Kidney (tissue), 13 donors: ENCODE measurements at regions not wholly inside any gene's neighbourhood (a gene's known extent, or its start where the extent isn't known, plus 50 kb on each side); places are given as distances from the start of the nearest gene placed in this dataset.

Experiments used
- DNase-seq, 5 donors: peaks; one replicate each; pipeline ENCODE4 v3.0.0-alpha.2; 2013 to 2020
- FAIRE-seq: peaks from 2 replicates; lab custom pipeline; 2012; peaks lifted over from hg19 to GRCh38; lab: Jason Lieb, UNC
- H3K27ac ChIP-seq, 2 donors: one replicate each; pipeline ENCODE4 v1.7.0; 2013; ENCODE audit warnings: low read depth in 2 of 2, low read length in 2 of 2, inconsistent platforms in 1 of 2
- H3K27me3 ChIP-seq: one replicate; pipeline ENCODE4 v1.7.1; 2013; ENCODE audit warnings: low read length, inconsistent platforms; ENCODE audit not compliant: control insufficient read depth, insufficient read depth
- H3K36me3 ChIP-seq, 3 donors: one replicate each; pipeline versions ENCODE4 v1.7.0 to v1.7.1; 2013; ENCODE audit warnings: low read length in 3 of 3, control low read depth in 1 of 3, inconsistent platforms in 1 of 3; ENCODE audit not compliant: insufficient read depth in 3 of 3, control insufficient read depth in 2 of 3
- H3K4me1 ChIP-seq, 3 donors: one replicate each; pipeline versions ENCODE4 v1.7.0 to v1.7.1; 2013; ENCODE audit warnings: low read length in 3 of 3, inconsistent platforms in 1 of 3, low read depth in 1 of 3; ENCODE audit not compliant: control insufficient read depth in 2 of 3, insufficient read depth in 2 of 3
- H3K4me3 ChIP-seq, 3 donors: one replicate each; pipeline versions ENCODE4 v1.7.0 to v1.8.1; 2013; ENCODE audit warnings: low read length in 3 of 3, control low read depth in 1 of 3, inconsistent platforms in 1 of 3
- H3K9ac ChIP-seq, 3 donors: one replicate each; pipeline versions ENCODE4 v1.7.0 to v1.7.1; 2013; ENCODE audit warnings: low read length in 3 of 3, control low read depth in 1 of 3, inconsistent platforms in 1 of 3
- H3K9me3 ChIP-seq, 3 donors: one replicate each; pipeline versions ENCODE4 v1.7.0 to v1.7.1; 2013; ENCODE audit warnings: low read length in 3 of 3, control low read depth in 1 of 3, inconsistent platforms in 1 of 3; ENCODE audit not compliant: control insufficient read depth in 2 of 3, insufficient read depth in 1 of 3
- intact Hi-C: fragments of 100-400 bp; cut with DNase I; formaldehyde crosslinking; loops from one replicate; pipeline ENCODE4 v1.11.1; 2022
- TF ChIP-seq, protein P1 (sequence below): IDR thresholded peaks from 3 replicates; pipeline ENCODE4 v1.5.1; 2012; ENCODE audit warnings: mild to moderate bottlenecking, moderate library complexity, borderline replicate concordance; ENCODE audit not compliant: insufficient read depth; ENCODE audit errors: extremely low read depth
- donor health status: control.
- donor health status: control.
- donor health status: control.
- donor health status: control.
- donor health status: control.
- donor health status: DM: yes; HTN: yes; CAD: no.
- donor health status: Normal renal cell carcinoma (clear cell type).

DNA sequence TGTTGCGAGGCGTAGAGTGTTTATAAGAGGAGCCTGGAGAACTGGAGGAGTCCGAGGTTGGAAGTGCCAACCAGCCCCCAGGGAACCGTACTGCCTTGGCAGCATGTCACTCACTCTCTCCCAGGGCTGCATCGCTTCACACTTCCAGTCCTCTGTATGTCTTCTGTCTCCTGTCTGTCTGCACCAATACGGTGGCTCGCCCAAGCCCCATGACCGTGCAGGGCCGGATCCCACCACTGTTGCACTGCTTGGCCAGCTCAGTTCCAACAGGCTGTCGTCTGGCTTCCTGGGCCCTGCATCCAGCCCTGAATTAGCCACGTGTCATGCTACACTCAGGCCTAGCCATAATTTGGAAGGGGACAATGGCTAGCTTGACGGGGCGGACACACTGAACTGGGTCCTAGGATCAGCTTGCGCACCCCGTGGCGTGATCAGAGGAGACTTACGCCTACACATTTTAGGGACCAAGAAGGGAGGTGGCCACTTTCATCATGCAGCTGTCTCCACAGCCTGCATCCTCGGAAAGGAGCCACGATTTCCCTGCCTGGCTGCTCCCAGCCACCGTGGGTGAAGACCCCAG is 147.1 kb downstream of the URI1 start:
- H3K36me3 ChIP-seq, result no peaks in the 10 kb centered on the region
- FAIRE-seq (no peak), DNase-seq (peak in 1 of 5 donors; percentile 46)
- no peaks in the 10 kb centered on the region for H3K4me1 ChIP-seq
- TF ChIP-seq, protein P1, sequence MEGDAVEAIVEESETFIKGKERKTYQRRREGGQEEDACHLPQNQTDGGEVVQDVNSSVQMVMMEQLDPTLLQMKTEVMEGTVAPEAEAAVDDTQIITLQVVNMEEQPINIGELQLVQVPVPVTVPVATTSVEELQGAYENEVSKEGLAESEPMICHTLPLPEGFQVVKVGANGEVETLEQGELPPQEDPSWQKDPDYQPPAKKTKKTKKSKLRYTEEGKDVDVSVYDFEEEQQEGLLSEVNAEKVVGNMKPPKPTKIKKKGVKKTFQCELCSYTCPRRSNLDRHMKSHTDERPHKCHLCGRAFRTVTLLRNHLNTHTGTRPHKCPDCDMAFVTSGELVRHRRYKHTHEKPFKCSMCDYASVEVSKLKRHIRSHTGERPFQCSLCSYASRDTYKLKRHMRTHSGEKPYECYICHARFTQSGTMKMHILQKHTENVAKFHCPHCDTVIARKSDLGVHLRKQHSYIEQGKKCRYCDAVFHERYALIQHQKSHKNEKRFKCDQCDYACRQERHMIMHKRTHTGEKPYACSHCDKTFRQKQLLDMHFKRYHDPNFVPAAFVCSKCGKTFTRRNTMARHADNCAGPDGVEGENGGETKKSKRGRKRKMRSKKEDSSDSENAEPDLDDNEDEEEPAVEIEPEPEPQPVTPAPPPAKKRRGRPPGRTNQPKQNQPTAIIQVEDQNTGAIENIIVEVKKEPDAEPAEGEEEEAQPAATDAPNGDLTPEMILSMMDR, result no peak
- no peak overlapping the region for H3K4me3 ChIP-seq
- no peaks in the 10 kb centered on the region for H3K27me3 ChIP-seq
- H3K9ac ChIP-seq, result no peak overlapping the region
- intact Hi-C loops, result no loop called here
- H3K9me3 ChIP-seq, result no peaks in the 10 kb centered on the region
- no peak overlapping the region for H3K27ac ChIP-seq

DNA sequence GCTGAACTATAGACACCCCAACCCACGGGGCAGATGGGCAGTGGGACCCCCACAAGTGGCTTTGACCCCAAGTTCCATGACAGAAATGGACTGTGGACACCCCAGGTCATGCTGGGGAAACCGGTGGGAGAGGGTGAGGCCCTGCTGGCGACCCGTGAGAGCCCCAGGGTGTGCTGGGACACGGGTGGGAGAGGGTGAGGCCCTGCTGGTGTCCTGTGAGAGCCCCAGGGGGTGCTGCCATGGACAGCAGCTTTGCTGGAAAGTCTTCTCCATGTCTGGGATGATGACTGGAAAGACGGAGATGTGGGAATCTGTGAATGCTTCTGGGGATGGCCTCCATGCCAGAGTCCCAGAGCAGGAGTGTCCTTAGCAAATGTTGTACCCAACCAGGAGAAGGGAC is 148.4 kb downstream of the URI1 start:
- Histone ChIP-seq H3K9ac (no peak overlapping the region), H3K27ac (no peak overlapping the region), H3K27me3 (no peaks in the 10 kb centered on the region), H3K36me3 (no peaks in the 10 kb centered on the region), H3K4me3 (no peak overlapping the region), H3K4me1 (no peaks in the 10 kb centered on the region), H3K9me3 (no peaks in the 10 kb centered on the region)
- intact Hi-C loops, result no loop called here
- peak in 1 of 5 donors; percentile 45 for DNase-seq
- no peak for FAIRE-seq
- TF ChIP-seq, protein P1, result no peak

DNA sequence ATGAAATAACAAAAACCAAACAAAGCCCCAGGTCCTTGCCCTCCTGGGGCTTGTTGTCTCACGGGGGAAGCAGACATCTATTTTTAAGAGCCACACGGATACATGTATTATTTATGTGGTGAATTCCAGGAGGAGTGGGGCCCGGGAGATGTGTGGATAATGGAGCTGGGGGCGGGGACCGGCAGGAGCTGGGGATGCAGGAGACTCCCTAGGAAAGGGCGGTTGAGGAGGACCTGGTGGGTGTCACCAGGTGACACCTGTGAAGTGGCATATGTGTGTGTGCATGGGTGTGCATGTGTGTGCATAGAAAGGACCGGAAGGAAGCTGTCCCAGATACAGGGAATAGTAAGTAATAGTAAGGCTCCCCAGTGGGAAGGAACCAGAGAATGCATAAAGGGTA is 148.9 kb downstream of the URI1 start:
- FAIRE-seq, result no peak

More for the DNA sequence above, 148.9 kb downstream of the URI1 start:
- Histone ChIP-seq H3K9me3 (no peaks in the 10 kb centered on the region), H3K4me1 (no peaks in the 10 kb centered on the region), H3K27me3 (no peaks in the 10 kb centered on the region), H3K9ac (no peak overlapping the region), H3K36me3 (no peaks in the 10 kb centered on the region), H3K4me3 (no peak overlapping the region), H3K27ac (no peak overlapping the region)
- intact Hi-C loops, result no loop called here
- TF ChIP-seq, protein P1, result no peak
- peak in 1 of 5 donors; percentile 23 for DNase-seq
